GM18519 (cell line): ENCODE measurements at regions not wholly inside any gene's neighbourhood (a gene's known extent, or its start where the extent isn't known, plus 50 kb on each side); places are given as distances from the start of the nearest gene placed in this dataset.
"Not testable (repeated sequence)": the region's sequence is repeated elsewhere in the genome, so short reads cannot be mapped to it uniquely, and the experiment has no call there.

Source experiments
- ATAC-seq: cut with Tn5 transposase; IDR thresholded peaks from one replicate; pipeline ENCODE4 v1.9.1; 2021; ENCODE audit warnings: mild to moderate bottlenecking, moderate library complexity; ENCODE audit not compliant: unreplicated experiment, low FRiP score

GRCh38 chr13:59024434-59024833 is 1139.3 kb downstream of the DIAPH3 start:
- ATAC-seq, result no peak

GRCh38 chr13:59034198-59034597 is 1129.5 kb downstream of the DIAPH3 start:
- ATAC-seq, result no peak

DNA sequence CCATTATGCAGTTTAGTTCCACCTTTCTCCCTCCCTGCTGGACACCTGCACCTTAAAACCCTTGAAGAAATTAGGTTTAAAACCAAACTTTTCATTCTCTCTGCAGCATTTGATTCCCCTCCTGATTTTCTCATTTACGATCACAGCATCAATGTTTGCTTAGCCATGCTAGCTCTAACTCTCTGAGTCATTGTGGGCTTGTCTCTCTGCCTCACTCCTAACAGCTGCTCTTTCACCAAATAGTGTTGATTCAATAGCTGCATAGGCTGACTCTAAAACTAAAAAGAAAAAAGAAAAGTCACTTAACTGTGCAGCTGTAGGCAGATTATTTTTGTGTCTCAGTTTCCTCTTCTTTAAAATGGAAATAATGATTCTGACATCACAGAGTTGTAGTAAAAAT is 1124.9 kb downstream of the DIAPH3 start:
- ATAC-seq, result no peak

DNA sequence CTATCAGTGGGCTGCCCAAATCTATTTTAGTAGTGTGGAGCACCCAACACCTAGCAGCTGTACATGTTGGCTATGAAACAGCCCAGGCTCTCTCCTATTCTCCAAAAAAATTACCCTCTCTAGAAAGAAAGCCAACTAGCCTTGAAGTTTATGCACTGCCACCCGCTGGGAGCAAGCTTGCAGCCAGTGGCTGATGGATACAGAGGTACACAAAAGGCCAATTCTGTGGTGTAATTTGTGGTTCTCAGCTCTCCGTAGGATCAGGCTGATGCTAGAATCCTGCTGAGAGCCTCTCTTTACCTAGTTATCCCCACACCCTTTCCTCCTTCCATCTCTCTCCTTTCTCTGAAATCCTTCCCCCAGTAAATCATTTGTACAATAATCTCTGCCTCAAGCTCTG is 1120.7 kb downstream of the DIAPH3 start:
- no peak for ATAC-seq

GRCh38 chr13:59047546-59047945 is 1116.2 kb downstream of the DIAPH3 start:
- no peak for ATAC-seq

DNA sequence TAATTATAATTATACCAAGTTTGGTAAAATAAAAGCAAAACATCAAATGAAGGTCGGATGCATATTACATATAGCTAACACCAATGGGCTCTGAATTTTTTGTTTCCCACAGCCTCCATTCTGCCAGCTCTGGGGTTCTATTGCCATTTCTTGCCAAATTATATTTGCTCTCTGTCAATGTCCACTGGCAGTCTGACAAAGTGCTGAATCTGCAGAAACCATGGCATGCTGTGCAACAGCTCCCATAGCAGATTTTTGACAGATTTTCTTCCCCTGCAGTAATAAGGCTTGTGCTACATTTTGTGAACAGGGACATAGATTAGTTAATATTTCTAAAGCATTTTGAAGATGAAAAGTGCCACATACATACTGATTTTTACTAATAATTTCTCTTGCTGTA is 1102.1 kb downstream of the DIAPH3 start:
- no peak for ATAC-seq

- no peak for ATAC-seq
These were observed 1099.7 kb downstream of the DIAPH3 start for GRCh38 chr13:59064042-59064441.

- not testable (repeated sequence) for ATAC-seq
These were observed 1087.3 kb downstream of the DIAPH3 start for GRCh38 chr13:59076386-59076785.

- ATAC-seq, result no peak
These were observed 1077.6 kb downstream of the DIAPH3 start for GRCh38 chr13:59086147-59086546.

GRCh38 chr13:59088716-59089115 is 1075.0 kb downstream of the DIAPH3 start:
- no peak for ATAC-seq

DNA sequence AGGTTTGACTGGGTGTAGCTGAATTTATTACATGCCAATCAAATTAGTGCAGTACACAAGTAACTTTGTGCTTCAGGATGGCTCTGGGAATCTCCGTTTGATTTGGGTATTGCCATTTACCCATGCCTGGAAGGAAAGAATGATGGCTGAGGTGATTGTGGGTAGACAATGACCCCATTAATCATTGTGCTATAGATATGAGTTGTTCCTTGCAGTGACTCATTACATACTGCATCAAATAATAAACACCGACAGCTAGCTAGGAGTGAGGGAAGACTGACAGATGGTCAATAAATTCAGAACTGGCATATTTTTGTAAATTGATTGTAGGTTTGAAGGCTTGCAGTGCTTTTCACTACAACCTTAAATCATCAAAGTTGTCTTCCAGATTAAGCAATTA is 1069.5 kb downstream of the DIAPH3 start:
- no peak for ATAC-seq

- ATAC-seq, result no peak
These were observed 1064.3 kb downstream of the DIAPH3 start for GRCh38 chr13:59099182-59099974.

DNA sequence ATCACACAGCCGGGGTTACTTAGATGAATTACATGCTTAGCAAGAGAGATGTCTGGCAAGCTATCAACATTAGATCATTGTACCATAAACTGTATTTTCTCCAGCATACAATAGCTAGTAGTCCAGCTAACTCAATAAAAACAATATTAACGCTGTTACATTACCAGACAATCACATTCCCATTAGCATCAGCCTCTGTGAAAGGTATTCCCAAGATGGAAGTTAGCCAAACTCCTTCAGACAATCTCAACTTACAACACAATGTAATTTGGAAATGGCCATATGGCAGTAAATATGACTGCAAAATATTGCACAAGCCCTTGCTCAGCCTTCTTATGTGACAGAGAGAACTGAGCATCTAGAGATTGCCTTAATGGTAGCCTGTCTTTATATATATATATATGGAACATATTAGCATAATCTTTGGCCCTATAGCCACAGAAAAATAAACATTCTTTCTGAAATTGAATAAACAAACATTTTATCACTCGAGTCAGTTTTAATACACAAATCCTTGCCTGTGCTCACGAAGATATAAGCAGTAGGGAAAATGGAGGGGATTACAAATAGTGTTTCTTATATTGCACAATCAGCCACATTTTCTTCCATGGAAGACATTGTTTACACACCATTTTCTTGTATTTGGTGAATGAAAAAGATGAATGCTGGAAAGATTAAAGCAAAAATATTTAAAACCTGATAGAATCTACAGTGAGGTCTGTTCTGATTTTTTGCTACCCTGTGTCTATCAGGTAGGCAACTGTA is 1060.5 kb downstream of the DIAPH3 start:
- no peak for ATAC-seq

- ATAC-seq, result no peak
These were observed 1052.0 kb downstream of the DIAPH3 start for GRCh38 chr13:59111751-59112171.

DNA sequence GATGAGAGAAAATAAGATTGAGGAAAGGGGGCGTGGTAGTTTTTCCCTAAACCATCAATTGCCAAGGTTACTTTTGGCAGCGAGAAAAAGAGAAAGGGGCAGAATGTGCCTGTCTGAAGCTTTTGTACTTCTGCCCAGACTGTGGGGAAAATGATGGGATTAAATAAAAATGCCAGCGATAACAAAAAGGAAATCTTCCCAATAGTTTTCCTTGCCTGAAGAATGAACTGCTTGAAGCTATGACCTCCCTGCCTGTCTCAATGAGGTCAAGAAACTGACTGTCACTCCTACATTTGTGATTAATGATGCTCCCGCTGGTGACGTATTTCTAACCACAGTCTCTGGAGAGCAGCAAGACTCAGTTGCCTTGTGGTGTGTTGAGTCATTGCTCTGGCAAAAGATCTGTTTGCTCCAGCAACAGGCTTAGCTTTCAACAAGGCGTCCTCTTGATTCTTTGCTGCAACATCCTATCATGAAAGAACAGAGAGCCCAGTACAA is 1051.5 kb downstream of the DIAPH3 start:
- ATAC-seq, result no peak

- no peak for ATAC-seq
These were observed 1044.3 kb downstream of the DIAPH3 start for GRCh38 chr13:59119475-59119874.

- no peak for ATAC-seq
These were observed 1043.4 kb downstream of the DIAPH3 start for GRCh38 chr13:59120297-59120843.

DNA sequence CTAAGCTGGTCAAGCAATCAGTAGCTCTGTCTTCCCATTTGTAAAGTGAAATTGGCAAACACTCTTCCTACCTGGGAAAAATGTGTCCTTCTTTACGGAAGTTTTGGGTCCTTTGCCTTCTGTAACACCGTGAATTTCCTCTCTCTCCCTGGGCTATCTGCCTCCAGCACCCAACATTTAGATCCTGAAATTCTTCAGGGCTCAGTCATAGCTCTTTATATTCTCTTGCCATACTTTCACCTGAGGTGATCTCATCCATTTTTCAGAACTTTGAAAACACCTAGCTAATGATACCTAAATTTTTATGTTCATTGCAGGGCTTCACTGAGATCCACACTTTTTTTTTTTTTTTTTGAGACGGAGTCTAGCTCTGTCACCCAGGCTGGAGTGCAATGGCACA is 1042.2 kb downstream of the DIAPH3 start:
- no peak for ATAC-seq

DNA sequence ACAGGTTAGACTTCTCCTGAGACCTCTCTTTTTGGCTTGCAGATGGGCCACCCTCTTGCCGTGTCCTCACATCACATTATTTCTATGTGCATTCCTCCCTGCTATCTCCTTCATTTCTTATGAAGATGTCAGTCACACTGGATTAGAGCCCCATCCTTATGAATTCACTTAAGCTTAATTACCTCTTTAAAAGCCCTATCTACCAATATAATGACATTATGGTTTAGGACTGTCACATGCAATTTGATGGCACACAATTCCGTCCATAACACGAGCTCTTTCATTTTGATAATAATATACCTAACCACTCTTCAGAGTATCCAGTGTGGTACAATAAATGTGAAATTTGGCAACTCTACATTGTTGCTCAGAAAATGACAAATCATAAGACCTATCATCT is 1037.3 kb downstream of the DIAPH3 start:
- no peak for ATAC-seq

- no peak for ATAC-seq
These were observed 1029.8 kb downstream of the DIAPH3 start for GRCh38 chr13:59133903-59134302.

GRCh38 chr13:59144700-59145099 is 1019.0 kb downstream of the DIAPH3 start:
- ATAC-seq, result no peak
